ENCODE measurements at regions not wholly inside any gene's neighbourhood (a gene's known extent, or its start where the extent isn't known, plus 50 kb on each side); places are given as distances from the start of the nearest gene placed in this dataset.

DNA sequence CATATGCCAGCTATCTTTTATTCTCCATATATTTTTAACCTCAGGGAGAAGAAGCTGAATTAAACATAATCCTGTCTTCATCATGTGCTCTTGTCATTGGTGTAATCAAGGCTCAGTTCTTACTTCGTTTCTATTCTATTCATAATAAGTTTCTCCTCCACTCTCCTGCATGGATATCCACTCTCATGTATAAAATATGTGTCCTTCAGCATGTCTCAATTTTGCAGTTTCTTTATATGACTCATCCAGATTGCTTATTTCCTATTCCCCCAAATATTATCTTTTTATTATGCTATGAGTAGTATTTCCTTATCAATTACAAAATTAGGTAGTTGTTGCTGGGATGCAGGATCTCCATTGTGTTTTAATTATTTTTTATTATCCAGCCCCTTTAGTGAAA lies 643.7 kb upstream of the ACO1 start (continued):
- no peak for TF ChIP-seq JUN (IDR thresholded peaks at IDR 0.05; ENCODE audit: low read depth, low read length)
- no peak for TF ChIP-seq EGR1 (IDR thresholded peaks at IDR 0.05; ENCODE audit: borderline replicate concordance, low read depth, low read length)
- TF ChIP-seq CHD2 (IDR thresholded peaks at IDR 0.05; ENCODE audit: low read length), result no peak
- no peak for TF ChIP-seq JUND (IDR thresholded peaks at IDR 0.05; ENCODE audit: low read length)
- TF ChIP-seq POU5F1 (IDR thresholded peaks at IDR 0.05; ENCODE audit: low read depth, low read length), result no peak
- TF ChIP-seq, protein P1, sequence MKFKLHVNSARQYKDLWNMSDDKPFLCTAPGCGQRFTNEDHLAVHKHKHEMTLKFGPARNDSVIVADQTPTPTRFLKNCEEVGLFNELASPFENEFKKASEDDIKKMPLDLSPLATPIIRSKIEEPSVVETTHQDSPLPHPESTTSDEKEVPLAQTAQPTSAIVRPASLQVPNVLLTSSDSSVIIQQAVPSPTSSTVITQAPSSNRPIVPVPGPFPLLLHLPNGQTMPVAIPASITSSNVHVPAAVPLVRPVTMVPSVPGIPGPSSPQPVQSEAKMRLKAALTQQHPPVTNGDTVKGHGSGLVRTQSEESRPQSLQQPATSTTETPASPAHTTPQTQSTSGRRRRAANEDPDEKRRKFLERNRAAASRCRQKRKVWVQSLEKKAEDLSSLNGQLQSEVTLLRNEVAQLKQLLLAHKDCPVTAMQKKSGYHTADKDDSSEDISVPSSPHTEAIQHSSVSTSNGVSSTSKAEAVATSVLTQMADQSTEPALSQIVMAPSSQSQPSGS (IDR thresholded peaks at IDR 0.05; ENCODE audit: low read length), result no peak
- no peak for TF ChIP-seq ASH2L (IDR thresholded peaks at IDR 0.05; ENCODE audit: low read length)
- no peak for TF ChIP-seq HDAC6 (IDR thresholded peaks at IDR 0.05; ENCODE audit: low read depth, low read length)
